GM12891 (cell line): ENCODE measurements at regions not wholly inside any gene's neighbourhood (a gene's known extent, or its start where the extent isn't known, plus 50 kb on each side); places are given as distances from the start of the nearest gene placed in this dataset.

Source experiments
- DNase-seq: peaks from one replicate; pipeline ENCODE4 v3.0.0; 2011; ENCODE audit warnings: low spot score; ENCODE audit not compliant: insufficient read length
- FAIRE-seq: peaks from 2 replicates; lab custom pipeline; 2011; peaks lifted over from hg19 to GRCh38; lab: Jason Lieb, UNC
- PAX5 ChIP-seq: IDR thresholded peaks from 2 replicates; pipeline ENCODE4 v1.6.1; 2011; ENCODE audit warnings: low read length, moderate library complexity, mild to moderate bottlenecking; ENCODE audit not compliant: insufficient read depth, severe bottlenecking
- POLR2A ChIP-seq: IDR thresholded peaks from 2 replicates; pipeline ENCODE4 v1.6.1; 2011; ENCODE audit warnings: low read depth, low read length, control low read depth
- POLR2AphosphoS5 ChIP-seq: IDR thresholded peaks from 2 replicates; pipeline ENCODE4 v1.6.1; 2011; ENCODE audit warnings: low read depth, low read length, control low read depth
- POU2F2 ChIP-seq: IDR thresholded peaks from 2 replicates; pipeline ENCODE4 v1.6.1; 2011; ENCODE audit warnings: low read depth, mild to moderate bottlenecking, control low read depth, low read length, moderate library complexity
- SPI1 ChIP-seq: IDR thresholded peaks from 2 replicates; pipeline ENCODE4 v1.6.1; 2011; ENCODE audit warnings: low read depth, low read length, control low read depth
- TAF1 ChIP-seq: IDR thresholded peaks from 2 replicates; pipeline ENCODE4 v1.6.1; 2011; ENCODE audit warnings: low read depth, low read length, control low read depth

GRCh38 chr10:118537623-118538022 lies 57.8 kb downstream of the PRLHR start:
- no peak for DNase-seq
- FAIRE-seq: no peak
- TF ChIP-seq POLR2A: no peak

GRCh38 chr10:118534136-118534535 lies 61.3 kb downstream of the PRLHR start:
- no peak for FAIRE-seq
- TF ChIP-seq POLR2AphosphoS5 (no peak), POLR2A (no peak), SPI1 (no peak), TAF1 (no peak), POU2F2 (no peak), PAX5 (no peak)

GRCh38 chr10:118531105-118531852 lies 64.2 kb downstream of the PRLHR start:
- FAIRE-seq (no peak), DNase-seq (no peak)
- TF ChIP-seq TAF1 (no peak), PAX5 (no peak), SPI1 (no peak), POLR2A (no peak), POU2F2 (no peak), POLR2AphosphoS5 (no peak)

More at GRCh38 chr10:118534136-118534535, 61.3 kb downstream of the PRLHR start:
- DNase-seq: no peak

- TF ChIP-seq SPI1 (no peak), POU2F2 (no peak), TAF1 (no peak), POLR2A (no peak), PAX5 (no peak), POLR2AphosphoS5 (no peak)
- no peak for DNase-seq
- FAIRE-seq: no peak
Observed at GRCh38 chr10:118528426-118528825, 67.0 kb downstream of the PRLHR start.

GRCh38 chr10:118523775-118524174 lies 71.7 kb downstream of the PRLHR start:
- FAIRE-seq: no peak
- DNase-seq: no peak
- TF ChIP-seq POLR2AphosphoS5 (no peak), TAF1 (no peak), POU2F2 (no peak), SPI1 (no peak), PAX5 (no peak), POLR2A (no peak)

GRCh38 chr10:118522791-118523498 lies 72.5 kb downstream of the PRLHR start:
- FAIRE-seq (no peak), DNase-seq (no peak)
- TF ChIP-seq SPI1 (no peak), POLR2A (no peak), PAX5 (no peak), POU2F2 (no peak), POLR2AphosphoS5 (no peak), TAF1 (no peak)

- DNase-seq: no peak
- TF ChIP-seq POLR2AphosphoS5: no peak
- TF ChIP-seq SPI1: no peak
- TF ChIP-seq PAX5: no peak
- no peak for TF ChIP-seq POU2F2
- TF ChIP-seq POLR2A: no peak
- TF ChIP-seq TAF1: no peak
Observed at GRCh38 chr10:118521415-118522117, 73.9 kb downstream of the PRLHR start.

GRCh38 chr10:118520116-118520742 lies 75.2 kb downstream of the PRLHR start:
- FAIRE-seq (no peak), DNase-seq (no peak)
- TF ChIP-seq SPI1 (no peak), POU2F2 (no peak), TAF1 (no peak), POLR2A (no peak), POLR2AphosphoS5 (no peak), PAX5 (no peak)

More at GRCh38 chr10:118521415-118522117, 73.9 kb downstream of the PRLHR start:
- no peak for FAIRE-seq

- FAIRE-seq: no peak
- no peak for DNase-seq
- TF ChIP-seq TAF1: no peak
- TF ChIP-seq SPI1: no peak
- no peak for TF ChIP-seq POU2F2
- TF ChIP-seq PAX5: no peak
- TF ChIP-seq POLR2AphosphoS5: no peak
- no peak for TF ChIP-seq POLR2A
Observed at GRCh38 chr10:118518095-118518494, 77.4 kb downstream of the PRLHR start.
